Mesenteric fat pad (tissue), 1 donor: ENCODE measurements at regions not wholly inside any gene's neighbourhood (a gene's known extent, or its start where the extent isn't known, plus 50 kb on each side); places are given as distances from the start of the nearest gene placed in this dataset.

Experiments
- DNase-seq: peaks from one replicate; pipeline ENCODE4 v3.0.0-alpha.2; 2020; ENCODE audit warnings: low spot score
- donor health status: DM: yes; HTN: yes; CAD: no.

DNA sequence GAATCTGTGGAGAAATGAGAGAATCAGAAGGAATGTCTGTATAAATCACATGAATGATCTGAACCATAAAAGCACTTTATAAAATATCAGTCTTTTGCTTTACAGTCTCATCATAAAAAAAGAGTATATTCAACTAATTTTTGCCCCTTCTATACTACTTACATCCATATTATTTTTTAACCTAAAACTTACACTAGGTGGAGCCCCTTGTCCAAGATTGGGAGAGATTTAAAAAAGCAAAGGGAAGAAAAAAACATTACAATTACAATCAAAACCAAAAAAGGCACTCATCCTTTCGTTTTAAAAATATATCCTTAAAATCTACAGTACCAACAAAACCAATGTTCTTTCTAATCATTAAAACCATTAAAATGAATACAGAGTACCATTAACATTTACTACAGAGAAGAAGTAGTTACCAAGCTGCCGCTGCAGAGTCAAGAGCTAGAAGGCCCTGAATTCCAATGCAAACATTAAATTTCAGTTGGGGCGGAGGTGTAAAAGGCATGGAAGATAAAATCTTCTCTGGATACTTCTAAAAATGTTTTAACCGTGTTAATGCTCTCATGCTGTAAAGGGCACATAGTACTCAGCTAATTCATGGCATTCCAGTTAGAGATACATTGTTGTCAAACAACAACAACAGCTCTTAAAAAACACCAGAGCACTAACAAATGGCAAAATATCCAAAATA, 56.7 kb upstream of the EPB41L3 start:
- no peak for DNase-seq

DNA sequence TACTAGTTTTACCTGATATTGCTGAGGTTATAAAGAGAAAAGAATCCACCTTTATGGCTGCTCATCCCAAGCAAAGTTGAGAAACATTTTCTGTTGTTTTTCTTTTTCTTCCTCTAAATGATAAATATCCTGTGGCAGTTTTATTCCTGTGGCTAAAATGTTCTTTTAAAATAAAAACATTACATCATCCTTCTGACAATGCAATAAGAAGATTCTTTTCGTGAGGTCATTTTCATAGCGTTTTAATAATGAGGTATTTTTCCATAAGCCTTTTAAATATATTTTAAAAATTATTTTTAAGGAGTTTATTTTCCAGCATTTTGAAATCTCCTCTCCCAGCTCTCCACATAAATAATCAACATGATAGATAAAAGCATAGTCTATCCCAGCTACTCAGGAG, 52.8 kb upstream of the EPB41L3 start:
- no peak for DNase-seq
